T-helper 1 cell treated with Interleukin-12 subunit alpha and Interleukin-12 subunit beta and Interleukin-4 antibody, amounts not matched to agents 30 ng/mL and 1 ng/mL, for 36 hours (primary cell): ENCODE measurements at regions not wholly inside any gene's neighbourhood (a gene's known extent, or its start where the extent isn't known, plus 50 kb on each side); places are given as distances from the start of the nearest gene placed in this dataset.

Experiments used
- intact Hi-C: fragments of 100-400 bp; cut with micrococcal nuclease; formaldehyde crosslinking; loops from one replicate; pipeline ENCODE4 v1.15.1; 2024

- intact Hi-C loops = loop anchor here (2.0 to 10.0 kb wide), 4 partner anchors 19 to 727 kb away; no protein-coding TSS in a partner anchor
Measured at GRCh38 chr10:31081937-31082840, 50.5 kb upstream of the ZNF438 start.

GRCh38 chr10:31083765-31084184, 52.1 kb upstream of the ZNF438 start:
- intact Hi-C loops = loop anchor here (1.0 to 10.0 kb wide), 12 partner anchors 17 to 725 kb away; no protein-coding TSS in a partner anchor

DNA sequence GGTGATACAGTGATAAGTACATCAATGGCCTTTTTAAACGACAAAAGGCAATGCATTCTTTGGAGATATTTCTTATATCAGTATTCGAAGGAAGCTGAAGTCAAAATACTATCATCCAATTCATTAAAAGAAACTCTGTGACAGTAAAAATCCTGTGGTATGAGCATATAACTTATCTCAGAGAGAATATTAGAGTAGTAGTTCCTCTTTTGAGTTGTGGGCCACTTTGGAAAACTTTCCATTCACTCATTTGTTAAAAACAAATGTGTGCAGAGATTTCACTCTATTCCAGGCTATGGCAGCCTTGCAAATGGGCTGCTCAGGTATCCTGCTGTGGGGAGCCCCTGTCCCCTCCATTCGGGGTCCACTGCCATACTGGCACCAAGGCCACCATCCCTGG, 55.3 kb upstream of the ZNF438 start:
- intact Hi-C loops = loop anchor here (10.0 kb wide), 1 partner anchor 158 kb away; no protein-coding TSS in a partner anchor

- intact Hi-C loops = loop anchor here (10.0 kb wide), 1 partner anchor 157 kb away; no protein-coding TSS in a partner anchor
Measured at GRCh38 chr10:31087851-31088250, 56.2 kb upstream of the ZNF438 start.

GRCh38 chr10:31090894-31091607, 59.4 kb upstream of the ZNF438 start:
- intact Hi-C loops = loop anchor here (1.0 to 2.0 kb wide), 2 partner anchors 10 to 46 kb away; no protein-coding TSS in a partner anchor

DNA sequence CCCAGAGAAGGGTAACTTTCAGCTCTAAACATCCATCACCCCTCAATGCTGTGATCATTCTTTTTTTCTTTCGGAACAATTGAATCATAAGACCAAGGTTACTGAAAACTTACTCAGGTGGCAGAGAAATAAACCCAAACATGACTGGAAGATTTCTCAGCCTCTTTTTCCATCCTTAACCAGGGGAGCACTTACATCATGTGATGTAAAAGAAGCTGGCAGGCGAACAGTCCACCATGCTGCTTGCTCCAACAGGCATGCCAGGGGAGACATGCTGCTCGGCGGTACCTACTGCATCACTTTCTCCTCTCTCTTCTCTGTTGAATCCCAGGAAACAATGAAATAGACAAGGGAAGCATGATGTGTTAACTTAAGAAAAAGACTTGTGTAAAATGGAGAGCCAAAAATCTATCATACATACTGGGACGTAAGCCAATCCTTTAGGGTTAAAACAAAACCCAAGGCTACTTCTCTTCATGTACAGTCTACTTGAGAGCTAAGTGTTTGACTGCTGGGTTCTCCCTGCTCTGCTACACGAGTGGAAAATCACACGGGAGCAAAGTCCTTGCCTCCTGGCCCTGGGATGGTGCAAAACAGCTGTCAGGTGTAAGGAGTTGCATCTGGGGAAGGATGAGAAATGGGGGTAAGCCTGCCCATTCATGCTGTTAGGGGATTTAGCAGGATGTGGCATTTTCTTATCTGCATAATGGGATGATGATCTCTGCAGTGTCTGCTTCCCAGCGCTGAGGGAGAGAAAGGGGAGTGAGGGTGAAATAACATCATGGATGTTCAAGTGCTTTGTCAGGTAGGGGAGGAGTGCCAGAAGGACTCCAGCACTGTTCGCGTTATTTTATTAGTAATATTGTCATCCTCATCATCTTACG, 64.3 kb upstream of the ZNF438 start:
- intact Hi-C loops = no loop called here

DNA sequence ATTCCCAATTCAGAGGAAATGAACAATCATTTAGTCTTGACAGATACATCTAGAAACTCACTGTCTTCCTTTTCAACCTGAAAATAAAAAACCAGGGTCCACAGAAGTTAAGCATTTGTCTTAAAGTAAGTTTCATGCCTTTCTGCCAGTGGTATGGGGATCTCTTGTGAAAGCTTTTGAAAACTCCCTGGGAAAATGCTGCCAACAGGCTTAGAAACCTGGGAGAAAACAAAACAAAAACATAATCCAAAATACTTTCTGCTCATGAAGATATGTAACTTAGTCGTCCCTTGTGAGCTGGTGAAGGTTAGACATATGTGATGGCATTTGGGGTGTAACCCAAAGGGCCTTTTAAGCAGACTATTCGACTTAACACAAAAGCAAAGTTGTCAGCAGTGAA, 66.4 kb upstream of the ZNF438 start:
- intact Hi-C loops = no loop called here

DNA sequence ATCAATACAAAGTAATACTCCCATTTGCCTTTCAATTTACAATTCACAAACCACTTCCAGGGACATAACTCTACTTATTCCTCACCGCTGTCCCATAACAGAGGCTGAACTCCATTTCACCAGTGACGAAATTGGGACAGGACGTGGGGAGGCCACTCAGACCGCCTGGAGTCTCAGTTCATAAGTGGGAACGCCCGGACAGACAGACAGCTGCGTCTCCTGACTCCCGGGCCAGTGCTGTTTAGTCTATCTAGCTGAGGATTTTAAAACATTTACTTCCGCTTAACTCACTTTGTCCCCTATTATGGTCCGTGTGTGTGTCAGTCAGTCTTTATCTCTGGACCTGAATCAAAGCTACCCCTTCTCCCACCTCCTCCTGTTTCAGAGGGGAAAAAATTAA, 67.4 kb upstream of the ZNF438 start:
- intact Hi-C loops = no loop called here

- intact Hi-C loops = loop anchor here (2.0 kb wide), 3 partner anchors 17 to 395 kb away; no protein-coding TSS in a partner anchor
Measured at GRCh38 chr10:31099664-31100063, 68.0 kb upstream of the ZNF438 start.

DNA sequence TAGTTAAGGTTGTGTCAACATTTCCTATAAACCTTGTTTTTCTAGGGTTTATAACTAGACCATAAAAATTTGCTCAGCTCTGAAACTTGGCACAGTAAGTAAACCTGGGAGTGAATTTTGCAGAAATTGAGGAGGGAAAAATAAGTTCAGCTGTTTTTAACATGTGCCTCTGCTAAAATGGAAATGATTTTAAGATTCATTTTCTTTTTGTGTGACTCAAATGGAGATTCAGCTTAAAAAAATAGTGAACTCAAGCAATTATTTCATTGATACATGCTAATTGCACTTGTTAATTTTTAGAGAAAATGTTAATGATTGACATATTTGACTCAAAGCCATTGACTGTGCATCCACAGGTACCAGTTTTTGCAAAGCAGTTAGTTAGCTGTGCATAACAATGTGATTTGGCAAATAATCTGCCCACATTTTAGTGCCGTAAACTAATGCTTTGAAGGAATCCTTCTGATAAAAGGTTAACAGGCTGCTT, 68.5 kb upstream of the ZNF438 start:
- intact Hi-C loops = loop anchor here (2.0 kb wide), 3 partner anchors 17 to 395 kb away; no protein-coding TSS in a partner anchor

DNA sequence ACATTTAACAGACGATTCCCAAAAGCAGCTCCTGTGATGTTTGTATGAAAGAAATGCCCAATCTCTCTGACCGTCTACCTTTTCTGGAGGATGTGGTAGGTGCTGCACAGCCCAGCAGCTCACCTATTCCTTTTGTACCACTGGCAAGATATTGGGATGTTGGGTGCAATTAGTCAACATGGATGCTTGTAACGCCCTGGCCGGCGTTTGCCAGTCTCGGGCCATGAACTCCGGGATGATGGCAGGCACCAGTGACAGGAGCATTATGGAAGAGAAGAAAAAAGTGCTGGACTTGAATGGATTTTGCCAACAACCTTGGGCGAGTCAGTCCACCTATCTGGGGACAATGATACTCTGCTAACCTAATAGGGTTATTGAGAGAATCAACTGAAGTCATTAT, 69.0 kb upstream of the ZNF438 start:
- intact Hi-C loops = loop anchor here (1.0 to 2.0 kb wide), 7 partner anchors 9 to 660 kb away; no protein-coding TSS in a partner anchor

GRCh38 chr10:31101123-31101522, 69.5 kb upstream of the ZNF438 start:
- intact Hi-C loops = loop anchor here (1.0 to 2.0 kb wide), 7 partner anchors 10 to 659 kb away; no protein-coding TSS in a partner anchor

DNA sequence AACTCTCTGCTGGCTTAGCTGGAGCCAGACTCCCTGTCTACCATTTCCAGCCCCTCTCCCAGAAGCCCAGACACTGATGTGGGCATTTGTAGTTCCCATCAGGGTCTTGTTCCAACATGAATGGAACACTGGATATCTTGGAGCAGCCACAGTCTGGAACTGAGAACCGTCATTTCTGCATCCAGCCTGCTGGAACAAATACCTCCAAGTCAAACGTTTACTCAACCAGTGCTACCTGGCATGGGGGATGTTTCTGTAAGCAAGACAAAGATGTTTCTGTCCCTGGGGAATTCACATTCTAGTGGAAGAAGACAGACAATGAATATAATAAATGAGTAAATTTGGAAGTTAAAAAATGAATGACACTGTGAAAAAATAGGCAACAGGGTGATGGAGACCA, 70.8 kb upstream of the ZNF438 start:
- intact Hi-C loops = no loop called here

DNA sequence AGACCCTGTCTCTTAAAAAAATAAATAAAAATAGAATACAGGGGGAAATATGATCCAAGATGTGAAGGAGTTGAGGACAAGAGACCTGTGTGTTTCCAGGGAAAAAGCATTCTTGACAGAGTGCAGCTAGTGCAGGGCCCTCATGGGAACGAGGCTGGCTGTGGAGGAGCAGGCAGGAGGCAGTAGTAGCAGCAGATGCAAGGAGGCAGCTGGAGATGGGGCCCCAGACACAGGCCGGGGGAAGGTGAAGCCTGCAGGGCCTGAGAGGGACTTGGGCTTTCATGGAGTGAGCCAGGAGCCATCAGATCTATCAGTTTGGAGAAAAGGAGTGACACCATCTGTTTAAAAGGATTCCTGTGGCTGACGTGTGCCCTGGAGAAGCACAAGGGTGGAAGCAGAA, 71.4 kb upstream of the ZNF438 start:
- intact Hi-C loops = no loop called here

- intact Hi-C loops = no loop called here
Measured at GRCh38 chr10:31112961-31113360, 81.3 kb upstream of the ZNF438 start.

DNA sequence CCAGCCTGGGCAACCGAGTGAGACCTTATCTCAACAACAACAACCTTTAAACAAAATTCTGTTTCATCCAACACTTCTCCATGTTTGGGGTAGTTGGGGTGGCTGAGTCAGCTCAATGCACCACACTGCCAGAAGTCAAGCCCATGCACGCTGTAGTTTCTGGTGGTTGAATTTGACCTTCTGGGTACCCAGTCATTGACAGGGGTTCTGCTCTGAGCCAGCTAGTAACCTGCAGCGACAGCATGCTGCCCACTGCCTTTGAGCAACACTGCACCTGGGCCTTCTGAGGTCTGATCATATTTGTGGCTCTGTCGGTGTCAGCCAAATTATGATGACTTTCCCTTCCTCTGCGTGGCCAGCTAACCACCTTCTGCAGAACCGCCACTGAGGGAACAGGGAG, 84.6 kb upstream of the ZNF438 start:
- intact Hi-C loops = no loop called here

- intact Hi-C loops = no loop called here
Measured at GRCh38 chr10:31118556-31118955, 86.9 kb upstream of the ZNF438 start.

DNA sequence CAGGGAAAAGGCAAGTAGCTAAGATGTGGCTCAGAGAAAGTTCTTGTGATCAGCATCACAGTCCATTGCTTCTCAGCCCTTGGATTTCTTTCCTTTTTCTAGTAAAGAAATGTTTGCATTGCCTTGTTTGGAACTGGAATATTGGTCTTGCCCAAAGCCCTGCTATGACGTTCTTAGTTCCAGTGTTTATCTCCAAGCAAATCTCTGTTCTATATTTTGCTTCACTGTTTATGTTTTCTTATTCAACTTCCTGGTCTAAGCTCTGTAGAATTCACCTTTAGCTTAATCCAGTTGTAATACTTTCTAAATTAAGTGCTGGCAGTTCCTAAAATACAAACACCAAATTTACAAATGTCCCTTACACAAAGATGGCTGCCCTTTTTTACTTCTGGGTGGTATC, 88.7 kb upstream of the ZNF438 start:
- intact Hi-C loops = no loop called here

GRCh38 chr10:31120961-31121685, 89.5 kb upstream of the ZNF438 start:
- intact Hi-C loops = no loop called here
